DND-41 (cell line): ENCODE measurements at regions not wholly inside any gene's neighbourhood (a gene's known extent, or its start where the extent isn't known, plus 50 kb on each side); places are given as distances from the start of the nearest gene placed in this dataset.

Experiments used
- ATAC-seq: fragments of 200-7000 bp; cut with Tn5 transposase; 3 replicates; pipeline ENCODE4 v1.9.1; 2021; ENCODE audit warnings: low read depth; ENCODE audit not compliant: insufficient read depth
- DNase-seq: peaks from one replicate; pipeline ENCODE4 v3.0.0-alpha.2; 2020
- H2AFZ ChIP-seq: 2 replicates; pipeline ENCODE4 v1.6.0; 2012; ENCODE audit warnings: low read depth, low read length
- H3K27ac ChIP-seq: 2 replicates; pipeline ENCODE4 v1.5.1; 2012; ENCODE audit warnings: low read length, inconsistent platforms
- H3K27me3 ChIP-seq: fragments of 200-600 bp; sonication (generic); 2 replicates; pipeline ENCODE4 v1.6.0; 2012; ENCODE audit warnings: low read length, mild to moderate bottlenecking, inconsistent platforms; ENCODE audit not compliant: insufficient read depth, poor library complexity
- H3K36me3 ChIP-seq: 2 replicates; pipeline ENCODE4 v1.5.1; 2012; ENCODE audit warnings: low read length, inconsistent platforms; ENCODE audit not compliant: insufficient read depth
- H3K4me1 ChIP-seq: 2 replicates; pipeline ENCODE4 v1.5.1; 2012; ENCODE audit warnings: mild to moderate bottlenecking, low read length; ENCODE audit not compliant: insufficient read depth
- H3K4me2 ChIP-seq: 2 replicates; pipeline ENCODE4 v1.6.0; 2012; ENCODE audit warnings: mild to moderate bottlenecking, moderate library complexity, low read length, inconsistent platforms; ENCODE audit not compliant: insufficient read depth
- H3K4me3 ChIP-seq, 2 experiments: fragments of 200-600 bp in 1 of 2; shearing (Covaris generic) in 1 of 2; 2 replicates each; pipeline ENCODE4 v1.5.1; 2012 to 2016; ENCODE audit warnings: inconsistent platforms in 2 of 2, low read length in 2 of 2, mild to moderate bottlenecking in 2 of 2, low read depth in 1 of 2, moderate library complexity in 1 of 2
- H3K79me2 ChIP-seq: 2 replicates; pipeline ENCODE4 v1.6.0; 2012; ENCODE audit warnings: low read length, inconsistent platforms; ENCODE audit not compliant: insufficient read depth
- H3K9ac ChIP-seq: 2 replicates; pipeline ENCODE4 v1.6.0; 2012; ENCODE audit warnings: low read depth, mild to moderate bottlenecking, inconsistent platforms, low read length, moderate library complexity
- H3K9me3 ChIP-seq: 2 replicates; pipeline ENCODE4 v1.5.1; 2012; ENCODE audit warnings: low read length, moderate library complexity, mild to moderate bottlenecking, inconsistent platforms; ENCODE audit not compliant: insufficient read depth, severe bottlenecking
- H4K20me1 ChIP-seq: 2 replicates; pipeline ENCODE4 v1.6.0; 2012; ENCODE audit warnings: low read length; ENCODE audit not compliant: insufficient read depth
- CTCF ChIP-seq: IDR thresholded peaks from 2 replicates; pipeline ENCODE4 v1.5.1; 2012; ENCODE audit warnings: borderline replicate concordance, low read length, moderate library complexity, mild to moderate bottlenecking; ENCODE audit not compliant: poor library complexity, severe bottlenecking; ENCODE audit errors: extremely low read depth
- EZH2 ChIP-seq: IDR thresholded peaks from 3 replicates; pipeline ENCODE4 v1.6.1; 2012; ENCODE audit warnings: borderline replicate concordance, low read depth, mild to moderate bottlenecking, moderate library complexity, low read length, inconsistent platforms; ENCODE audit not compliant: severe bottlenecking

- H3K36me3 ChIP-seq, result no peaks in the 10 kb centered on the region
- 0 out of 2 replicates have a peak, but pooled peaks cover 1% of the 10 kb centered on the region for H4K20me1 ChIP-seq
- H3K4me2 ChIP-seq, result no peak overlapping the region
- H3K79me2 ChIP-seq, result no peaks in the 10 kb centered on the region
- no peaks in the 10 kb centered on the region for H3K9me3 ChIP-seq
- H3K9ac ChIP-seq, result no peak overlapping the region
- H3K27ac ChIP-seq, result no peak overlapping the region
- H2AFZ ChIP-seq, result no peak overlapping the region
- peaks cover 7% of the 10 kb centered on the region for H3K27me3 ChIP-seq
- DNase-seq, result no peak
- no peak overlapping the region for H3K4me3 ChIP-seq
- H3K4me1 ChIP-seq, result no peaks in the 10 kb centered on the region
- TF ChIP-seq EZH2 (no peak), CTCF (no peak)
- no peak for ATAC-seq
These were observed 337.8 kb upstream of the NOCT start for GRCh38 chr4:138677748-138678147.

GRCh38 chr4:138677212-138677611 is 338.4 kb upstream of the NOCT start:
- Histone ChIP-seq H3K4me2 (no peak overlapping the region), H2AFZ (no peak overlapping the region)

GRCh38 chr4:138675685-138676084 is 339.9 kb upstream of the NOCT start:
- H3K79me2 ChIP-seq, result no peaks in the 10 kb centered on the region
- TF ChIP-seq EZH2, result no peak
- no peak for TF ChIP-seq CTCF
- H2AFZ ChIP-seq, result no peak overlapping the region
- no peaks in the 10 kb centered on the region for H3K9me3 ChIP-seq
- no peak for ATAC-seq
- H3K36me3 ChIP-seq, result no peaks in the 10 kb centered on the region
- peaks cover 8% of the 10 kb centered on the region for H3K27me3 ChIP-seq
- H4K20me1 ChIP-seq, result no peaks in the 10 kb centered on the region
- no peak overlapping the region for H3K4me2 ChIP-seq
- H3K27ac ChIP-seq, result no peak overlapping the region
- no peaks in the 10 kb centered on the region for H3K4me1 ChIP-seq
- H3K9ac ChIP-seq, result no peak overlapping the region
- H3K4me3 ChIP-seq, result no peak overlapping the region
- no peak for DNase-seq

More at GRCh38 chr4:138677212-138677611, 338.4 kb upstream of the NOCT start:
- Histone ChIP-seq H3K9ac (no peak overlapping the region), H3K4me1 (no peaks in the 10 kb centered on the region), H3K79me2 (no peaks in the 10 kb centered on the region), H3K36me3 (no peaks in the 10 kb centered on the region), H4K20me1 (no peaks in the 10 kb centered on the region), H3K27ac (no peak overlapping the region), H3K9me3 (no peaks in the 10 kb centered on the region), H3K4me3 (no peak overlapping the region), H3K27me3 (peaks cover 8% of the 10 kb centered on the region)
- no peak for DNase-seq
- no peak for ATAC-seq
- no peak for TF ChIP-seq CTCF
- TF ChIP-seq EZH2, result no peak

- TF ChIP-seq CTCF, result no peak
- no peak for TF ChIP-seq EZH2
- Histone ChIP-seq H4K20me1 (no peaks in the 10 kb centered on the region), H3K9me3 (no peaks in the 10 kb centered on the region), H3K79me2 (no peaks in the 10 kb centered on the region), H2AFZ (no peak overlapping the region), H3K4me2 (no peak overlapping the region), H3K27me3 (peaks cover 8% of the 10 kb centered on the region), H3K4me3 (no peak overlapping the region), H3K4me1 (no peaks in the 10 kb centered on the region), H3K36me3 (no peaks in the 10 kb centered on the region), H3K9ac (no peak overlapping the region), H3K27ac (no peak overlapping the region)
- ATAC-seq (no peak), DNase-seq (no peak)
These were observed 341.4 kb upstream of the NOCT start for GRCh38 chr4:138674209-138674608.
